Right atrium auricular region (tissue), 2 donors: ENCODE measurements at regions not wholly inside any gene's neighbourhood (a gene's known extent, or its start where the extent isn't known, plus 50 kb on each side); places are given as distances from the start of the nearest gene placed in this dataset.

Experiments
- DNase-seq: peaks from one replicate; pipeline ENCODE4 v3.0.0-alpha.2; 2019; ENCODE audit warnings: low spot score
- H3K27ac ChIP-seq, 2 donors: fragments of 200-600 bp; sonication (generic); 1 replicate in 1 of 2; 2 replicates in 1 of 2; pipeline ENCODE4 v1.5.1; 2016 to 2019
- H3K27me3 ChIP-seq, 2 donors: fragments of 200-600 bp; sonication (generic); one replicate each; pipeline versions ENCODE4 v1.5.1 to v1.6.0; 2017 to 2019
- H3K36me3 ChIP-seq: fragments of 200-600 bp; sonication (generic); one replicate; pipeline ENCODE4 v1.5.1; 2016
- H3K4me1 ChIP-seq, 2 donors: fragments of 200-600 bp; sonication (generic); one replicate each; pipeline versions ENCODE4 v1.5.1 to v1.6.0; 2017 to 2019
- H3K4me3 ChIP-seq, 2 donors: fragments of 200-600 bp; sonication (generic); 1 replicate in 1 of 2; 2 replicates in 1 of 2; pipeline ENCODE4 v1.5.1; 2017 to 2019; ENCODE audit warnings: mild to moderate bottlenecking in 1 of 2, moderate library complexity in 1 of 2
- H3K9me3 ChIP-seq, 2 donors: fragments of 200-600 bp; sonication (generic); one replicate each; pipeline ENCODE4 v1.5.1; 2019
- TF ChIP-seq, protein P1 (sequence below), 2 donors: fragments of 200-600 bp; sonication (generic); IDR thresholded peaks; one replicate each; pipeline ENCODE4 v1.5.1; 2019; ENCODE audit warnings: antibody characterized with exemption in 2 of 2

- Histone ChIP-seq H3K9me3 (no peaks in the 10 kb centered on the region), H3K27me3 (no peaks in the 10 kb centered on the region), H3K4me1 (no peaks in the 10 kb centered on the region), H3K36me3 (no peaks in the 10 kb centered on the region), H3K4me3 (no peak overlapping the region), H3K27ac (no peak overlapping the region)
- no peak for DNase-seq
- TF ChIP-seq, protein P1, sequence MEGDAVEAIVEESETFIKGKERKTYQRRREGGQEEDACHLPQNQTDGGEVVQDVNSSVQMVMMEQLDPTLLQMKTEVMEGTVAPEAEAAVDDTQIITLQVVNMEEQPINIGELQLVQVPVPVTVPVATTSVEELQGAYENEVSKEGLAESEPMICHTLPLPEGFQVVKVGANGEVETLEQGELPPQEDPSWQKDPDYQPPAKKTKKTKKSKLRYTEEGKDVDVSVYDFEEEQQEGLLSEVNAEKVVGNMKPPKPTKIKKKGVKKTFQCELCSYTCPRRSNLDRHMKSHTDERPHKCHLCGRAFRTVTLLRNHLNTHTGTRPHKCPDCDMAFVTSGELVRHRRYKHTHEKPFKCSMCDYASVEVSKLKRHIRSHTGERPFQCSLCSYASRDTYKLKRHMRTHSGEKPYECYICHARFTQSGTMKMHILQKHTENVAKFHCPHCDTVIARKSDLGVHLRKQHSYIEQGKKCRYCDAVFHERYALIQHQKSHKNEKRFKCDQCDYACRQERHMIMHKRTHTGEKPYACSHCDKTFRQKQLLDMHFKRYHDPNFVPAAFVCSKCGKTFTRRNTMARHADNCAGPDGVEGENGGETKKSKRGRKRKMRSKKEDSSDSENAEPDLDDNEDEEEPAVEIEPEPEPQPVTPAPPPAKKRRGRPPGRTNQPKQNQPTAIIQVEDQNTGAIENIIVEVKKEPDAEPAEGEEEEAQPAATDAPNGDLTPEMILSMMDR (IDR thresholded peaks at IDR 0.05) = no peak
These were observed 665.5 kb downstream of the TLL1 start for GRCh38 chr4:166538491-166539005.

DNA sequence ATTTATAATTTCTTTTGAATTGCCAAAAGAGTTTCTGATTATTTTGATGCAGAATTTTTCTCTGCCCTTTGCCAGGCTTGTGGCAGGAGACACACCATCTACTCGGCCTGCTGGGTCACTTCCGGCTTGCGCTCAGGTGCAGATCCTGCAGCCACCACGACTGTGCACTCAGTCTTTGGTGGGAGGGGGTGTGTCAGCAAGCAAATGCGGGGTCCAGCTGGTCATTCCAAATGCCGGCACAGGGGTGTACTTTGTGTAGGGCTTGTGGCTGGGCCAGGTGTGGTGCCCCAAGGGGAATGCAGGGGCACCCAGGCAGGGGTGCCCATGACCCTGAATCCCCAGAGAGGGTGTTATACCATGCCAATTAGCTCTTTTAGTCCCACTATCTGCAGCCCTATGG is 673.0 kb downstream of the TLL1 start:
- H3K27me3 ChIP-seq = no peaks in the 10 kb centered on the region
- no peaks in the 10 kb centered on the region for H3K36me3 ChIP-seq
- TF ChIP-seq, protein P1 (IDR thresholded peaks at IDR 0.05) = no peak
- no peak for DNase-seq
- H3K4me3 ChIP-seq = no peak overlapping the region
- H3K27ac ChIP-seq = no peak overlapping the region
- H3K4me1 ChIP-seq = no peaks in the 10 kb centered on the region
- no peaks in the 10 kb centered on the region for H3K9me3 ChIP-seq

DNA sequence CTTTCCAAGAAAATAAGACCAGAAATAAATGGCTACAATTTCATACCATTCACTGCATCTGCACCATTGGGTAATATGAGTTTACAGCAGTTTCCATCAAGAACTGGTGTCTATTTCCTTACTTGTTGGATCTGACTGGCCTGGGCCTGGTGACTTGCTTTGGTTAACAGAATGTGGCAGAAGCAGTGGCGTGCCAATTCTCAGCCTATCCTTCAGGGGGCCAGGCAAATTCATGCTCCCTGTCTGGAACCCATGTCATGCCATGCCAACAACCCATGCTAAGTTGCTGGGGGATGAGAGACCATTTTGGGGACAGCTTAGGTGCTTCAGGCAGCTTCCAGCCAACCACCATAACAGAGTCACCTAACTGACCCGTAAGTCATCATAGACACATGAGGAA is 656.7 kb downstream of the SPOCK3 start:
- Histone ChIP-seq H3K9me3 (no peaks in the 10 kb centered on the region), H3K27me3 (no peaks in the 10 kb centered on the region), H3K27ac (no peak overlapping the region), H3K4me1 (no peaks in the 10 kb centered on the region), H3K4me3 (no peak overlapping the region), H3K36me3 (no peaks in the 10 kb centered on the region)
- DNase-seq = no peak
- TF ChIP-seq, protein P1 (IDR thresholded peaks at IDR 0.05) = no peak

DNA sequence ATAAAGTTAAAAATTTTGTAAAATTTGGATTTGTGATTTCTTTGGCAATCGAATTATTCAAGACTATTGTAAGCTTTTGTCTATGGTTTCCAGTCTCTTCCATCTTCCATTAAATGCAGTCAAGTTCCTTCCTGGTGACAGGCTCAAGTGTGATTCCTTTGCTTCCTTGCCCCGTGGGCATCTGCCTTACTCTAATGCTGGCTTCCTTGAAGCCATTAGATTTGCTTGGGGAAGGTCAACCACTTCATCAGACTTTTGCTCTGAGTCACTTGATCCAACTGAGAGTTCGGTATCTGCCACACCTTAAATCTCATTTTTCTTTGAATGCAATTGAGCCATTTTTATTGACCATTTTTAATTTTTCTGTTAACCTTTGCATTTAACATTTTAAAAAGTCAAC is 648.8 kb downstream of the SPOCK3 start:
- TF ChIP-seq, protein P1 (IDR thresholded peaks at IDR 0.05) = no peak
- no peaks in the 10 kb centered on the region for H3K9me3 ChIP-seq
- H3K27me3 ChIP-seq = no peaks in the 10 kb centered on the region
- no peak overlapping the region for H3K4me3 ChIP-seq
- H3K4me1 ChIP-seq = no peaks in the 10 kb centered on the region
- DNase-seq = no peak
- no peaks in the 10 kb centered on the region for H3K36me3 ChIP-seq
- H3K27ac ChIP-seq = no peak overlapping the region

GRCh38 chr4:166594326-166594946 is 639.9 kb downstream of the SPOCK3 start:
- no peaks in the 10 kb centered on the region for H3K9me3 ChIP-seq
- H3K36me3 ChIP-seq = no peaks in the 10 kb centered on the region
- DNase-seq = no peak
- H3K4me1 ChIP-seq = no peaks in the 10 kb centered on the region
- TF ChIP-seq, protein P1 (IDR thresholded peaks at IDR 0.05) = no peak
- no peak overlapping the region for H3K27ac ChIP-seq
- no peak overlapping the region for H3K4me3 ChIP-seq
- H3K27me3 ChIP-seq = no peaks in the 10 kb centered on the region

GRCh38 chr4:166600264-166600663 is 634.0 kb downstream of the SPOCK3 start:
- no peak overlapping the region for H3K4me3 ChIP-seq
- DNase-seq = no peak
- H3K4me1 ChIP-seq = no peaks in the 10 kb centered on the region
- H3K27me3 ChIP-seq = no peaks in the 10 kb centered on the region
- no peaks in the 10 kb centered on the region for H3K9me3 ChIP-seq
- no peak overlapping the region for H3K27ac ChIP-seq
- TF ChIP-seq, protein P1 (IDR thresholded peaks at IDR 0.05) = no peak
- no peaks in the 10 kb centered on the region for H3K36me3 ChIP-seq
